ENCODE measurements at regions not wholly inside any gene's neighbourhood (a gene's known extent, or its start where the extent isn't known, plus 50 kb on each side); places are given as distances from the start of the nearest gene placed in this dataset.
"Not testable (repeated sequence)": the region's sequence is repeated elsewhere in the genome, so short reads cannot be mapped to it uniquely, and the experiment has no call there.

GRCh38 chrX:45811326-45811725 lies 610.6 kb upstream of the DIPK2B start:
- DNase-seq = no peak

- DNase-seq = no peak
Measured at GRCh38 chrX:45807572-45808425, 607.1 kb upstream of the DIPK2B start.

GRCh38 chrX:45806410-45807121 lies 605.9 kb upstream of the DIPK2B start:
- DNase-seq = no peak

- DNase-seq = no peak
Measured at GRCh38 chrX:45804276-45804675, 603.6 kb upstream of the DIPK2B start.

- DNase-seq = no peak
Measured at GRCh38 chrX:45803383-45803921, 602.8 kb upstream of the DIPK2B start.

- no peak for DNase-seq
Measured at GRCh38 chrX:45801554-45801953, 600.9 kb upstream of the DIPK2B start.

- DNase-seq = not testable (repeated sequence)
Measured at GRCh38 chrX:45800746-45801453, 600.2 kb upstream of the DIPK2B start.

- DNase-seq = no peak
Measured at GRCh38 chrX:45799576-45799975, 598.9 kb upstream of the DIPK2B start.

GRCh38 chrX:45795546-45795945 lies 594.9 kb upstream of the DIPK2B start:
- no peak for DNase-seq

GRCh38 chrX:45794995-45795337 lies 594.3 kb upstream of the DIPK2B start:
- no peak for DNase-seq

GRCh38 chrX:45794323-45794994 lies 593.8 kb upstream of the DIPK2B start:
- DNase-seq = no peak

GRCh38 chrX:45788941-45789348 lies 588.3 kb upstream of the DIPK2B start:
- no peak for DNase-seq

GRCh38 chrX:45788315-45788714 lies 587.6 kb upstream of the DIPK2B start:
- DNase-seq = no peak

- no peak for DNase-seq
Measured at GRCh38 chrX:45784590-45784989, 583.9 kb upstream of the DIPK2B start.

GRCh38 chrX:45783002-45783401 lies 582.3 kb upstream of the DIPK2B start:
- DNase-seq = no peak

- no peak for DNase-seq
Measured at GRCh38 chrX:45781901-45782553, 581.4 kb upstream of the DIPK2B start.

- DNase-seq = no peak
Measured at GRCh38 chrX:45778616-45779015, 577.9 kb upstream of the DIPK2B start.

GRCh38 chrX:45777366-45777765 lies 576.7 kb upstream of the DIPK2B start:
- no peak for DNase-seq

GRCh38 chrX:45775468-45775867 lies 574.8 kb upstream of the DIPK2B start:
- DNase-seq = no peak

GRCh38 chrX:45774961-45775360 lies 574.3 kb upstream of the DIPK2B start:
- DNase-seq = no peak

- DNase-seq = no peak
Measured at GRCh38 chrX:45773572-45773971, 572.9 kb upstream of the DIPK2B start.
